ENCODE measurements at regions not wholly inside any gene's neighbourhood (a gene's known extent, or its start where the extent isn't known, plus 50 kb on each side); places are given as distances from the start of the nearest gene placed in this dataset.

GRCh38 chr9:71171517-71171916, 50.1 kb upstream of the TRPM3 start:
- H3K27ac ChIP-seq (ENCODE audit: low read depth, low read length), result no peak overlapping the region
- H3K4me1 ChIP-seq (ENCODE audit: insufficient read depth, low read length), result no peaks in the 10 kb centered on the region
- H3K79me2 ChIP-seq (ENCODE audit: insufficient read depth, low read length), result no peaks in the 10 kb centered on the region
- H3K4me2 ChIP-seq (ENCODE audit: low read length), result no peak overlapping the region
- H3K27ac Mint-ChIP-seq (ENCODE audit: unreplicated experiment), result no peak overlapping the region
- H3K9me3 Mint-ChIP-seq (ENCODE audit: unreplicated experiment), result no peaks in the 10 kb centered on the region
- no peaks in the 10 kb centered on the region for H3K4me1 Mint-ChIP-seq (ENCODE audit: low read depth, unreplicated experiment)
- no peaks in the 10 kb centered on the region for H3K27me3 Mint-ChIP-seq (ENCODE audit: low read depth, unreplicated experiment)
- no peak for DNase-seq (ENCODE audit: low read depth)
- H3K36me3 ChIP-seq (ENCODE audit: insufficient read depth, low read length), result no peaks in the 10 kb centered on the region
- H3K4me3 Mint-ChIP-seq (ENCODE audit: unreplicated experiment), result no peak overlapping the region
- no peak overlapping the region for H3K9ac ChIP-seq (ENCODE audit: low read length)
- no peak overlapping the region for H2AFZ ChIP-seq (ENCODE audit: low read depth, low read length)
- TF ChIP-seq CTCF (IDR thresholded peaks at IDR 0.05; ENCODE audit: insufficient read depth, low read depth, low read length) (no peak), EZH2 (IDR thresholded peaks at IDR 0.05; ENCODE audit: insufficient read depth, low read length) (no peak)
- no peaks in the 10 kb centered on the region for H3K36me3 Mint-ChIP-seq (ENCODE audit: low read depth, unreplicated experiment)
- H3K4me3 ChIP-seq (ENCODE audit: insufficient read depth, low read depth, low read length), result no peak overlapping the region
- no peaks in the 10 kb centered on the region for H3K9me3 ChIP-seq (ENCODE audit: insufficient read depth, low read depth, low read length)
- no peaks in the 10 kb centered on the region for H3K27me3 ChIP-seq (ENCODE audit: insufficient read depth, low read length)
- FAIRE-seq, result no peak
- no peaks in the 10 kb centered on the region for H4K20me1 ChIP-seq (ENCODE audit: insufficient read depth, low read length)
